GM23338 (cell line): ENCODE measurements at regions not wholly inside any gene's neighbourhood (a gene's known extent, or its start where the extent isn't known, plus 50 kb on each side); places are given as distances from the start of the nearest gene placed in this dataset.

ENCODE experiments used
- ATAC-seq: fragments of 200-7000 bp; cut with Tn5 transposase; 3 replicates; pipeline ENCODE4 v1.9.1; 2020
- DNase-seq: peaks from one replicate; pipeline ENCODE4 v3.0.0-alpha.2; 2015; ENCODE audit warnings: low spot score
- H2AFZ ChIP-seq: fragments of 200-600 bp; sonication (generic); 2 replicates; pipeline ENCODE4 v1.8.0; 2016; ENCODE audit warnings: antibody characterized with exemption, mild to moderate bottlenecking, moderate library complexity
- H3F3A ChIP-seq: fragments of 200-600 bp; sonication (generic); replicated peaks from 2 replicates; pipeline ENCODE4 v1.8.0; 2017; ENCODE audit warnings: antibody characterized with exemption, mixed run types, low read depth
- H3K27ac ChIP-seq: fragments of 200-600 bp; sonication (generic); 2 replicates; pipeline ENCODE4 v1.6.1; 2016; ENCODE audit warnings: low read depth
- H3K27me3 ChIP-seq: fragments of 200-600 bp; sonication (generic); 2 replicates; pipeline ENCODE4 v1.8.0; 2016; ENCODE audit warnings: mild to moderate bottlenecking, mixed run types, moderate library complexity; ENCODE audit not compliant: insufficient read depth
- H3K36me3 ChIP-seq: fragments of 200-600 bp; sonication (generic); 2 replicates; pipeline ENCODE4 v1.8.0; 2016; ENCODE audit warnings: mild to moderate bottlenecking; ENCODE audit not compliant: insufficient read depth
- H3K4me1 ChIP-seq: fragments of 200-600 bp; sonication (generic); 2 replicates; pipeline ENCODE4 v1.8.0; 2016; ENCODE audit warnings: mild to moderate bottlenecking, moderate library complexity; ENCODE audit not compliant: insufficient read depth
- H3K4me2 ChIP-seq: fragments of 200-600 bp; sonication (generic); 2 replicates; pipeline ENCODE4 v1.7.1; 2017; ENCODE audit warnings: mixed run types
- H3K4me3 ChIP-seq: fragments of 200-600 bp; sonication (generic); 2 replicates; pipeline ENCODE4 v1.6.1; 2016; ENCODE audit warnings: mixed run types
- H3K79me2 ChIP-seq: fragments of 200-600 bp; sonication (generic); replicated peaks from 2 replicates; pipeline ENCODE4 v1.8.0; 2017; ENCODE audit warnings: mild to moderate bottlenecking; ENCODE audit not compliant: insufficient read depth
- H3K9me2 ChIP-seq: fragments of 200-600 bp; sonication (generic); 2 replicates; pipeline ENCODE4 v1.8.0; 2017; ENCODE audit not compliant: insufficient read depth
- H4K20me1 ChIP-seq: fragments of 200-600 bp; sonication (generic); replicated peaks from 2 replicates; pipeline ENCODE4 v1.8.0; 2017; ENCODE audit warnings: mild to moderate bottlenecking; ENCODE audit not compliant: insufficient read depth
- H3K27ac Mint-ChIP-seq: 2 replicates; pipeline ENCODE4 v1.8.0; 2020; ENCODE audit warnings: inconsistent platforms, mild to moderate bottlenecking, moderate library complexity, mixed read lengths
- H3K27me3 Mint-ChIP-seq: 3 replicates; pipeline ENCODE4 v1.8.0; 2022; ENCODE audit warnings: low read depth, mild to moderate bottlenecking, moderate library complexity, mixed read lengths, inconsistent platforms; ENCODE audit not compliant: insufficient read depth, poor library complexity
- H3K36me3 Mint-ChIP-seq: 3 replicates; pipeline ENCODE4 v1.8.0; 2021; ENCODE audit warnings: low read depth, mild to moderate bottlenecking, inconsistent platforms, moderate library complexity, mixed read lengths
- H3K4me1 Mint-ChIP-seq: 3 replicates; pipeline ENCODE4 v1.8.0; 2020; ENCODE audit warnings: mild to moderate bottlenecking, inconsistent platforms, mixed read lengths
- H3K4me3 Mint-ChIP-seq: 3 replicates; pipeline ENCODE4 v1.8.0; 2021; ENCODE audit warnings: moderate library complexity, mild to moderate bottlenecking, inconsistent platforms, mixed read lengths
- H3K9me3 Mint-ChIP-seq: 3 replicates; pipeline ENCODE4 v1.8.0; 2020; ENCODE audit warnings: moderate library complexity, mild to moderate bottlenecking, inconsistent platforms, mixed read lengths
- CREB1 ChIP-seq: fragments of 250-450 bp; sonication (Bioruptor Pico); IDR thresholded peaks from 2 replicates; pipeline ENCODE4 v1.5.0; 2020; ENCODE audit warnings: low read depth, mild to moderate bottlenecking, moderate library complexity
- CTCF ChIP-seq, 2 experiments: fragments of 200-600 bp in 1 of 2; sonication (generic) in 1 of 2; conservative IDR thresholded peaks; 2 replicates each; pipeline versions ENCODE4 v1.5.1 to v1.6.1; 2016 to 2017; ENCODE audit warnings: antibody characterized with exemption in 2 of 2, low read depth in 2 of 2, mild to moderate bottlenecking in 2 of 2, moderate library complexity in 1 of 2
- EZH2 ChIP-seq: fragments of 200-600 bp; sonication (generic); IDR thresholded peaks from one replicate; pipeline ENCODE4 v1.8.0; 2017; ENCODE audit warnings: antibody characterized with exemption, mild to moderate bottlenecking, low read depth; ENCODE audit not compliant: unreplicated experiment
- NANOG ChIP-seq: IDR thresholded peaks from 2 replicates; pipeline ENCODE4 v1.6.1; 2016; ENCODE audit warnings: antibody characterized with exemption, borderline replicate concordance
- POLR2AphosphoS5 ChIP-seq: IDR thresholded peaks from 2 replicates; pipeline ENCODE4 v1.6.1; 2016; ENCODE audit warnings: antibody characterized with exemption, low read depth
- ZNF114 ChIP-seq: fragments of 250-450 bp; sonication (Bioruptor Pico); IDR thresholded peaks from 2 replicates; pipeline ENCODE4 v1.5.0; 2020; ENCODE audit warnings: mild to moderate bottlenecking, moderate library complexity
- ZNF331 ChIP-seq: fragments of 250-450 bp; sonication (Bioruptor Pico); IDR thresholded peaks from 2 replicates; pipeline ENCODE4 v1.5.0; 2020; ENCODE audit warnings: low read depth, mild to moderate bottlenecking, moderate library complexity
- ZNF462 ChIP-seq: fragments of 250-450 bp; sonication (Bioruptor Pico); IDR thresholded peaks from 2 replicates; pipeline ENCODE4 v1.5.0; 2020; ENCODE audit warnings: mild to moderate bottlenecking, moderate library complexity
- TF ChIP-seq, protein P1 (sequence below): IDR thresholded peaks from one replicate; pipeline ENCODE4 v1.6.1; 2018; ENCODE audit warnings: antibody characterized with exemption; ENCODE audit not compliant: unreplicated experiment

DNA sequence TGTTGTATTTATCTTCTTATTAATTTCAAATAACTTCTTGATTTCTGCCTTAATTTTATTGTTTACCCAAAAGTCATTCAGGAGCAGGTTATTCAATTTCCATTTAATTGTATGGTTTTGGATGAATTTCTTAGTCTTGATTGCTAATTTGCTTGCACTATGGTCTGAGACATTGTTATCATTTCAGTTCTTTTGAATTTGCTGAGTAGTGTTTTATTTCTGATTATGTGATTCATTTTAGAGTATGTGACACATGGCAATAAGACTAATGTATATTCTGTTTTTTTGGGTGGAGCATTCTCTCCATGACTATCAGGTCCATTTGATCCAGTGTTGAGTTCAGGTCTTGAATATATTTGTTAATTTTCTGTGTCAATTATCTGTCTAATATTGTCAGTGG lies 236.7 kb downstream of the EDA2R start:
- ATAC-seq (no peak), DNase-seq (no peak)
- TF ChIP-seq ZNF331 (no peak), ZNF114 (CRISPR knock-in tag) (no peak)
- TF ChIP-seq, protein P1, sequence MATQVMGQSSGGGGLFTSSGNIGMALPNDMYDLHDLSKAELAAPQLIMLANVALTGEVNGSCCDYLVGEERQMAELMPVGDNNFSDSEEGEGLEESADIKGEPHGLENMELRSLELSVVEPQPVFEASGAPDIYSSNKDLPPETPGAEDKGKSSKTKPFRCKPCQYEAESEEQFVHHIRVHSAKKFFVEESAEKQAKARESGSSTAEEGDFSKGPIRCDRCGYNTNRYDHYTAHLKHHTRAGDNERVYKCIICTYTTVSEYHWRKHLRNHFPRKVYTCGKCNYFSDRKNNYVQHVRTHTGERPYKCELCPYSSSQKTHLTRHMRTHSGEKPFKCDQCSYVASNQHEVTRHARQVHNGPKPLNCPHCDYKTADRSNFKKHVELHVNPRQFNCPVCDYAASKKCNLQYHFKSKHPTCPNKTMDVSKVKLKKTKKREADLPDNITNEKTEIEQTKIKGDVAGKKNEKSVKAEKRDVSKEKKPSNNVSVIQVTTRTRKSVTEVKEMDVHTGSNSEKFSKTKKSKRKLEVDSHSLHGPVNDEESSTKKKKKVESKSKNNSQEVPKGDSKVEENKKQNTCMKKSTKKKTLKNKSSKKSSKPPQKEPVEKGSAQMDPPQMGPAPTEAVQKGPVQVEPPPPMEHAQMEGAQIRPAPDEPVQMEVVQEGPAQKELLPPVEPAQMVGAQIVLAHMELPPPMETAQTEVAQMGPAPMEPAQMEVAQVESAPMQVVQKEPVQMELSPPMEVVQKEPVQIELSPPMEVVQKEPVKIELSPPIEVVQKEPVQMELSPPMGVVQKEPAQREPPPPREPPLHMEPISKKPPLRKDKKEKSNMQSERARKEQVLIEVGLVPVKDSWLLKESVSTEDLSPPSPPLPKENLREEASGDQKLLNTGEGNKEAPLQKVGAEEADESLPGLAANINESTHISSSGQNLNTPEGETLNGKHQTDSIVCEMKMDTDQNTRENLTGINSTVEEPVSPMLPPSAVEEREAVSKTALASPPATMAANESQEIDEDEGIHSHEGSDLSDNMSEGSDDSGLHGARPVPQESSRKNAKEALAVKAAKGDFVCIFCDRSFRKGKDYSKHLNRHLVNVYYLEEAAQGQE: no peak
- Mint-ChIP-seq H3K27ac (no peak overlapping the region), H3K36me3 (peaks cover 3% of the 10 kb centered on the region; the same call in 2 of the 3 replicates), H3K27me3 (no peaks in the 10 kb centered on the region), H3K9me3 (peaks cover 66% of the 10 kb centered on the region), H3K4me1 (no peaks in the 10 kb centered on the region), H3K4me3 (no peak overlapping the region)
- Histone ChIP-seq H3K4me2 (no peak overlapping the region), H3K27ac (no peak overlapping the region), H3K36me3 (no peaks in the 10 kb centered on the region), H3K9me2 (no peaks in the 10 kb centered on the region), H3K4me3 (no peak overlapping the region), H3F3A (no peaks in the 10 kb centered on the region), H3K27me3 (no peaks in the 10 kb centered on the region), H3K79me2 (no peaks in the 10 kb centered on the region), H3K4me1 (no peaks in the 10 kb centered on the region), H4K20me1 (no peaks in the 10 kb centered on the region), H2AFZ (no peak overlapping the region)

DNA sequence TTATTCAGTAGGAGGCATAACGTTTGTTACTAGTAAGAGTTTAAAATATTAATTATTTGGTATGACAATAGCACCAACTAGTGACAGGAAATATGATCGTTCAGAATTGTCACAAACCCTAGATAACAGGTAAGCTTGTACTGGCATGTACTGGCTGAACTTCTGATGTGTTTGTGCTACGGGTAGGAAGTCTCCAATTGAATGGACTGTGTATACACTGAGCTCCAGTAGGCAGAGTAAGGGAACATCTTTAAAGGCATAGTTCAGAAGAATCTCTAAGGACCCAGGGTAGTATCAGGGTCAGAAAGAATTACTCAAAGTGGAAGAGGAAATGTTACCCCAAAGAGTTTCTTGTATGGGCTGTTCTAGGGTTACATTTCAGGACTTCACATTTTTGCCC lies 230.4 kb downstream of the EDA2R start:
- TF ChIP-seq CTCF (conservative IDR thresholded peaks at IDR 0.05; ENCODE audit: low read depth in 2 of 2) (no peak), CREB1 (no peak), NANOG (no peak), POLR2AphosphoS5 (no peak), ZNF462 (CRISPR knock-in tag) (no peak), ZNF331 (no peak), EZH2 (no peak)
- Mint-ChIP-seq H3K4me1 (no peaks in the 10 kb centered on the region), H3K4me3 (no peak overlapping the region), H3K36me3 (peaks cover 14% of the 10 kb centered on the region; the same call in 2 of the 3 replicates), H3K9me3 (peaks cover 77% of the 10 kb centered on the region), H3K27me3 (peaks cover 2% of the 10 kb centered on the region), H3K27ac (no peak overlapping the region)
- DNase-seq: no peak
- H3K79me2 ChIP-seq: no peaks in the 10 kb centered on the region
- no peaks in the 10 kb centered on the region for H3K27me3 ChIP-seq
- no peaks in the 10 kb centered on the region for H3K36me3 ChIP-seq
- no peaks in the 10 kb centered on the region for H3K9me2 ChIP-seq
- H3K4me1 ChIP-seq: no peaks in the 10 kb centered on the region
- no peak overlapping the region for H3K4me3 ChIP-seq
- H3F3A ChIP-seq: no peaks in the 10 kb centered on the region
- no peaks in the 10 kb centered on the region for H4K20me1 ChIP-seq
- no peak overlapping the region for H3K27ac ChIP-seq
- H3K4me2 ChIP-seq: no peak overlapping the region
- no peak for ATAC-seq
- no peak overlapping the region for H2AFZ ChIP-seq
